Glutamatergic neuron (in vitro differentiated cells): ENCODE measurements at regions not wholly inside any gene's neighbourhood (a gene's known extent, or its start where the extent isn't known, plus 50 kb on each side); places are given as distances from the start of the nearest gene placed in this dataset.

Source experiments
- DNase-seq: peaks from one replicate; pipeline ENCODE4 v3.0.0; 2022
- H3K27ac Mint-ChIP-seq: one replicate; pipeline ENCODE4 v1.8.0; 2020; ENCODE audit warnings: mild to moderate bottlenecking, mixed read lengths, inconsistent platforms; ENCODE audit not compliant: unreplicated experiment
- H3K27me3 Mint-ChIP-seq: one replicate; pipeline ENCODE4 v1.8.0; 2020; ENCODE audit warnings: mild to moderate bottlenecking, moderate library complexity, mixed read lengths, inconsistent platforms; ENCODE audit not compliant: unreplicated experiment
- H3K36me3 Mint-ChIP-seq: one replicate; pipeline ENCODE4 v1.8.0; 2020; ENCODE audit warnings: mild to moderate bottlenecking, mixed read lengths, inconsistent platforms; ENCODE audit not compliant: unreplicated experiment
- H3K4me1 Mint-ChIP-seq: one replicate; pipeline ENCODE4 v1.8.0; 2020; ENCODE audit warnings: mild to moderate bottlenecking, low read depth, mixed read lengths, inconsistent platforms; ENCODE audit not compliant: unreplicated experiment
- H3K4me3 Mint-ChIP-seq: one replicate; pipeline ENCODE4 v1.8.0; 2020; ENCODE audit warnings: mild to moderate bottlenecking, mixed read lengths, inconsistent platforms; ENCODE audit not compliant: unreplicated experiment
- H3K9me3 Mint-ChIP-seq: one replicate; pipeline ENCODE4 v1.8.0; 2020; ENCODE audit warnings: mild to moderate bottlenecking, moderate library complexity, mixed read lengths, inconsistent platforms; ENCODE audit not compliant: unreplicated experiment
- TF ChIP-seq, protein P1 (sequence below): fragments of 200-600 bp; sonication (generic); IDR thresholded peaks from one replicate; pipeline ENCODE4 v1.5.0; 2021; ENCODE audit not compliant: partially characterized antibody, unreplicated experiment

DNA sequence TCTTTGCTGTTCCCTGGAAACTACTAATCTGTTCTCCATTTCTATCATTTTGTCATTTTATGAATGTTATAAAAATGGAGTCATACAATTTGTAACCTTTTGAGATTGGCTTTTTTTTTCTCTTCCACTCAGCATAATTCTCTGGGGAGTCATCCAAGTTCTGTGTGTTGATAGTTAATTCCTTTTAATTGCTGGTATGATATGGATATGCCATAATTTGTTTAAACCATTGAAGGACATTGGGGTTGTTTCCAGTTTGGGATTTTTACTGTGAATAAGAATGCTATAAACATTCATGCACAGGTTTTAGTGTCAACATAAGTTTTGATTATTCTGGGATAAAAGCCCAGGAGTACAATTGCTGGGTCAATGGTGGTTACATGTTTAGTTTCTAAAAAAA lies 279.4 kb downstream of the WNT5A start:
- Mint-ChIP-seq H3K4me1 (no peaks in the 10 kb centered on the region), H3K9me3 (no peaks in the 10 kb centered on the region), H3K36me3 (peaks cover 5% of the 10 kb centered on the region)

DNA sequence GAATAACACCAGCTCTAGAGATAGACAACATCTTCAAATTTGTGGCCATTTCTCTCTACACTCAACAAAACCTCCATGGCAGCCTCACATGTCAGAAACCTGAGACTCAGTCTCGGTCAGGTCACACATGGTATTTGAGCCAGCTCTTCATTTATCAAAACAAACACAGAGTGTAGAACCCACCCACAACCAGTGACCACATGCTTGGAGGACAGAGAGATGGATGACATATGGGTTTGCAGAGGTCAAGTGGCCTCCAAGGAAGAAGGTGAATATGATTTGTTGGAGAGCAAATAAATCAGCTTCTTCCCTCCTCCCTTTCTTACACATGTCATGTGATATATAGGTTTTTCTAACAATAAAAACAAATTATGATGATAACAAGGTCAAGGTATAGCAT lies 278.1 kb upstream of the LRTM1 start:
- Mint-ChIP-seq H3K36me3 (peaks cover 5% of the 10 kb centered on the region), H3K4me3 (no peak overlapping the region), H3K9me3 (no peaks in the 10 kb centered on the region), H3K27ac (no peak overlapping the region), H3K4me1 (no peaks in the 10 kb centered on the region), H3K27me3 (no peaks in the 10 kb centered on the region)
- no peak for DNase-seq
- TF ChIP-seq, protein P1, sequence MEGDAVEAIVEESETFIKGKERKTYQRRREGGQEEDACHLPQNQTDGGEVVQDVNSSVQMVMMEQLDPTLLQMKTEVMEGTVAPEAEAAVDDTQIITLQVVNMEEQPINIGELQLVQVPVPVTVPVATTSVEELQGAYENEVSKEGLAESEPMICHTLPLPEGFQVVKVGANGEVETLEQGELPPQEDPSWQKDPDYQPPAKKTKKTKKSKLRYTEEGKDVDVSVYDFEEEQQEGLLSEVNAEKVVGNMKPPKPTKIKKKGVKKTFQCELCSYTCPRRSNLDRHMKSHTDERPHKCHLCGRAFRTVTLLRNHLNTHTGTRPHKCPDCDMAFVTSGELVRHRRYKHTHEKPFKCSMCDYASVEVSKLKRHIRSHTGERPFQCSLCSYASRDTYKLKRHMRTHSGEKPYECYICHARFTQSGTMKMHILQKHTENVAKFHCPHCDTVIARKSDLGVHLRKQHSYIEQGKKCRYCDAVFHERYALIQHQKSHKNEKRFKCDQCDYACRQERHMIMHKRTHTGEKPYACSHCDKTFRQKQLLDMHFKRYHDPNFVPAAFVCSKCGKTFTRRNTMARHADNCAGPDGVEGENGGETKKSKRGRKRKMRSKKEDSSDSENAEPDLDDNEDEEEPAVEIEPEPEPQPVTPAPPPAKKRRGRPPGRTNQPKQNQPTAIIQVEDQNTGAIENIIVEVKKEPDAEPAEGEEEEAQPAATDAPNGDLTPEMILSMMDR = no peak

More for the DNA sequence above, 279.4 kb downstream of the WNT5A start:
- no peaks in the 10 kb centered on the region for H3K27me3 Mint-ChIP-seq
- no peak overlapping the region for H3K27ac Mint-ChIP-seq
- DNase-seq = no peak
- H3K4me3 Mint-ChIP-seq = no peak overlapping the region
- TF ChIP-seq, protein P1 = no peak

DNA sequence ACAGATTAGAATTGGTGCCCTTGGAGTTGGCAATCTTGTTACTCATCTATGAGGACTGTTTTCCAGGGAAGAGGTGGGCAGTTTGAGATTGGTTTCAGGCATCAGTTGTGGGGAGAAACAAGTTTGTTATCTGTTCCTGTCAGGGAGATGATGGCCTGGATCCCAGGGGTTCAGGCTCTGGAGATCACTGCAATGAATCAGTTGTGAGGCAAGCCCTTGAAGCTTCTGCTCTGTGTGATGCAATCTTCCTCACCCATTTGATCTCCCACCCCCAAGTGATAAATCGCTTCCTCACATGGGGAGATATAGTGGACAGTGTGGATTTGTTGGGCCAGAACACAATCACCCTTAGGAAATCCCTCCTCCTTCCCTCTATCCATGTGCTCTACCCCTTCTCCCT lies 276.6 kb upstream of the LRTM1 start:
- no peak for DNase-seq
- no peaks in the 10 kb centered on the region for H3K9me3 Mint-ChIP-seq
- H3K4me3 Mint-ChIP-seq = no peak overlapping the region
- no peaks in the 10 kb centered on the region for H3K27me3 Mint-ChIP-seq
- H3K4me1 Mint-ChIP-seq = no peaks in the 10 kb centered on the region
- H3K27ac Mint-ChIP-seq = no peak overlapping the region
- no peaks in the 10 kb centered on the region for H3K36me3 Mint-ChIP-seq
- TF ChIP-seq, protein P1 = no peak

DNA sequence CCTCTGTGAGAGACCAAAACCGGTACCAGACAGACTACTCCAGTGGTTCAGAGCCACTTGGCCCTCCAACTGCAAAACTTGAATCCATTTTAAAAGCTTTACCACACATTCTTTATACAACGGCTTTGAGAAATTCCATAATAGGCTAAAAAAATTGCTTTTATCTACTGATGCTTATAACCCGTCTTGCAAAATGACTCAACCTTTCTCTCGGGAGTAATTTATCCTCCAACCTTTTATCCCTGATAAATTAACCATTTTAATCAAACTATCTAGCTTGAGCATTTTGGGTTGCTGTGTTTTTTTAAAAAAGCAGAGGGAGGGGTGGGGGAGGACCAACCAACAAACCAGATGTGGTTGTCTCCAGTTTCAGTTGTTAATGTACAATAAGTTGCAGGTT lies 275.7 kb upstream of the LRTM1 start:
- Mint-ChIP-seq H3K27ac (no peak overlapping the region), H3K4me3 (no peak overlapping the region), H3K9me3 (no peaks in the 10 kb centered on the region), H3K4me1 (no peaks in the 10 kb centered on the region), H3K36me3 (no peaks in the 10 kb centered on the region), H3K27me3 (no peaks in the 10 kb centered on the region)
- no peak for DNase-seq
- TF ChIP-seq, protein P1 = no peak

DNA sequence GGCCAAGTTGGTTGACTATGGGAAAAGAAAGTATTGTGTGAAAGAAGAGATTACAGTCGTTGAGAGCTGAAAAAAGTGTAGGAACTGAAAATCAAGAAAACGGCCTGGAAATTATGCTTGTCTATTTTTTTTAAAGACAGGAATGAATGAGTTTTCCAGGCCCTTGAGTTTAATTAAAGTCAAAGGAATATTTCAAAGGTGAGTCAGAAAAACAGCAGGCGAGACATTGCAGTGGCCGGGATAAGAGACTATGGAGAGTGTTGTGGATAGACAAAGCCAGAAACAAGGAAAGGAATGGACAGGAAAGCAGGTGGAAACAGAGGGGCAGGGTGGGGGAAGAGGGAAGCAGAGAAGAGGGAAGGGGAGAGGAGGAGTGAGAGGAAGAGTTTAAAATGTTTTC lies 275.1 kb upstream of the LRTM1 start:
- TF ChIP-seq, protein P1 = no peak
- no peak for DNase-seq
- H3K27me3 Mint-ChIP-seq = no peaks in the 10 kb centered on the region
- H3K27ac Mint-ChIP-seq = no peak overlapping the region
- no peaks in the 10 kb centered on the region for H3K4me1 Mint-ChIP-seq
- no peaks in the 10 kb centered on the region for H3K36me3 Mint-ChIP-seq
- H3K4me3 Mint-ChIP-seq = no peak overlapping the region
- H3K9me3 Mint-ChIP-seq = no peaks in the 10 kb centered on the region
